H7 (cell line): ENCODE measurements at regions not wholly inside any gene's neighbourhood (a gene's known extent, or its start where the extent isn't known, plus 50 kb on each side); places are given as distances from the start of the nearest gene placed in this dataset.
"Not testable (repeated sequence)": the region's sequence is repeated elsewhere in the genome, so short reads cannot be mapped to it uniquely, and the experiment has no call there.

ENCODE experiments used
- DNase-seq: peaks from one replicate; pipeline ENCODE4 v3.0.0; 2012
- H3K27me3 ChIP-seq: 2 replicates; pipeline ENCODE4 v1.6.0; 2011; ENCODE audit warnings: mild to moderate bottlenecking, low read length; ENCODE audit not compliant: control insufficient read depth, insufficient read depth
- H3K36me3 ChIP-seq: replicated peaks from 2 replicates; pipeline ENCODE4 v1.5.1; 2011; ENCODE audit warnings: low read length; ENCODE audit not compliant: control insufficient read depth, insufficient read depth
- H3K4me3 ChIP-seq: 2 replicates; pipeline ENCODE4 v1.5.1; 2011; ENCODE audit warnings: low read depth, mild to moderate bottlenecking, control low read depth, low read length, moderate library complexity; ENCODE audit not compliant: insufficient read depth

- DNase-seq = no peak
- Histone ChIP-seq H3K4me3 (no peak overlapping the region), H3K27me3 (no peaks in the 10 kb centered on the region), H3K36me3 (no peaks in the 10 kb centered on the region)
These were observed 78.9 kb upstream of the SPIN4 start for GRCh38 chrX:63430026-63430425.

- Histone ChIP-seq H3K36me3 (no peaks in the 10 kb centered on the region), H3K4me3 (no peak overlapping the region), H3K27me3 (no peaks in the 10 kb centered on the region)
- no peak for DNase-seq
These were observed 77.2 kb upstream of the SPIN4 start for GRCh38 chrX:63428348-63428747.

- no peak for DNase-seq
- H3K27me3 ChIP-seq = no peaks in the 10 kb centered on the region
- H3K4me3 ChIP-seq = no peak overlapping the region
- H3K36me3 ChIP-seq = no peaks in the 10 kb centered on the region
These were observed 75.4 kb upstream of the SPIN4 start for GRCh38 chrX:63426519-63426918.

DNA sequence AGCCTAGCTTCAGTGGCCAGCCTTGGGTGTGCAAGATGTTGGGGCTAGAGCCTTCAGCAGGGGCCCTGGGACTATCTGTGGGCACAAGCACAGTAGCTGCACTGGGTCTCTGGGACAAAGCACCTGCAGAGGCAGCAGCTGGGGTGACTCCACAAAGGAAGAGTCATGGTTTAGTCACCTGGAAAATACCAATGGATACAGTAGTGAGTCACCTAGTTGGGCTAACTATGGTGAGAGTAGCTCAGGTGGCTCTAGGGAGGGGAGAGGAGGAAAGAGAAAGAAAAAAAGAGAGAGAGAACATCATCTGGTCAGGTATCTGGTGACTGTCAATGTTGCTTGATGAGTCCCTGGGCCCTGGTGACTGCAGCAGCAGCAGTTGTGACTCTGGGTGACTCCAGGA lies 72.9 kb upstream of the SPIN4 start:
- Histone ChIP-seq H3K36me3 (no peaks in the 10 kb centered on the region), H3K4me3 (no peak overlapping the region), H3K27me3 (no peaks in the 10 kb centered on the region)
- DNase-seq = no peak

DNA sequence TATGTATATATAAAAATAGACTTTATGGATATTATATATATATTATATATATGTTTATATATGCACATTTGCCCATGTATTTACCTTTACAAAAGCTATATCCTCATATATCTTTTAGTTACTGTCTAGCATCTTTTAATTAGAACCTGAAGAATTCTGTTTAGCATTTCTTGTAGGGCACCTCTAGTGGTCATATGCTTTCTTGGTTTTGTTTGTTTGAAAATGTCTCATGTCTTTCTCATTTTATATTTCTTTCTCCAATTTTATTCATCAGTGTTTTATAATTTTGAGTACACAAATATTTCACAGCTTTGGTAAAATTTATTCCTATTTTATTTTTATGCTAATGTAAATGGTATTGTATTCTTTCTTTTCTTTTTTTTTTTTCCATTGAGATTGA lies 70.3 kb upstream of the SPIN4 start:
- no peak for DNase-seq
- no peaks in the 10 kb centered on the region for H3K27me3 ChIP-seq
- H3K4me3 ChIP-seq = no peak overlapping the region
- no peaks in the 10 kb centered on the region for H3K36me3 ChIP-seq

DNA sequence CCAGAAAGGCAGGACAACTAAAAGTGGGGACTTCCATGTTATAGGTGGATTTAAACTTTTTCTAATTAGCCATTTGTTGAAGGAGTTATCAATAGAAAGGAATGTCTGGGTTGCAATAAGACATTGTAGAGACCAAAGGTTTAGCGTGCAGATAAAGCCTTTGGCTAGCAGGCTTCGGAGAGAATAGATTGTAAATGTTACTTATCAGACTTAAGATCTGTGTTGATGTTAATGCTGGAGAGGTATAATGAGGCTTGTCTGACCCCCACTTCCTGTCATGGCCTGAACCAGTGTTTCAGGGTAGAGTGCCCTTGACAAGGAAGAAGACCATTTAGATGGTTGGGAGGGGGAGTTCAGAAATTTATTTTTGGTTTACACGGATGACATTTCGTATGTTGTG lies 67.1 kb upstream of the SPIN4 start:
- no peak for DNase-seq
- Histone ChIP-seq H3K36me3 (no peaks in the 10 kb centered on the region), H3K4me3 (no peak overlapping the region), H3K27me3 (no peaks in the 10 kb centered on the region)

- Histone ChIP-seq H3K4me3 (no peak overlapping the region), H3K27me3 (no peaks in the 10 kb centered on the region), H3K36me3 (no peaks in the 10 kb centered on the region)
- DNase-seq = no peak
These were observed 66.5 kb upstream of the SPIN4 start for GRCh38 chrX:63417649-63418048.

DNA sequence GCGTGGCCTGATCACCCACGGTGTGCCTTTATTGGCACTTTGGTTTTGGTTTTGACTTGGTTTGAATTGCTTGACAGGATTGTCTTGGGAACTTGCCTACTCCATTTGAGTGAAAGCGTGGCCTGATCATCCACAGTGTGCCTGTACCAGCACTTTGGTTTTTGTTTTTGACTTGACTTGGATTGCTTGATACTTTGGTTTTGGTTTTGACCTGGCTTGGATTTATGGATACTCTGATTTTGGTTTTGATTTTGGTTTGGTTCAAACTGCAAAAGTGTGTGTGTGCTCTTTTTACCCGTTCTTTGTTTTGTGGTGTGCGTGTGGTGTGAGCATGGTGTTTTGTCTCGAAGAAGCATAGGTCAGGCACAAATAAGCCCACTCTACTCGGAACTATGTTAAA lies 58.8 kb upstream of the SPIN4 start:
- not testable (repeated sequence) for H3K27me3 ChIP-seq, H3K4me3 ChIP-seq, H3K36me3 ChIP-seq, DNase-seq

DNA sequence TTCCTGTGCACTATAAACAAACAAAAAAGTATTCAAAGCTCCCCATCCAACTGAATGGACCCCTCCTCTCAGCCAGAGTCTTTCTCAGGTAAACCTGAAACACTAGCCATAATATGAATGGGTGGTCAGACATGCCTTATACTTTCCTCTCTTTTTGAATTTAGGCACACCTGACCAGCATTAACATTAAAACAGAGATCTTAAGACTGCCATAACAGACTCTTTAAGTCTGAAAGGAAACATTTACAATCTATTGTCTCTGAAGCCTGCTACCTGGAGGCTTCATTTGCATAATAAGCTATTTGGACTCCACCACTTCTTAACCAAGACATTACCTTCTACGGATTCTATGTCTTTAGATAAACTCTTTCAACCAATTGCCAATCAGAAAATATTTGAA lies 56.9 kb upstream of the SPIN4 start:
- no peak overlapping the region for H3K4me3 ChIP-seq
- no peaks in the 10 kb centered on the region; the same call in 1 of the 2 replicates for H3K36me3 ChIP-seq

DNA sequence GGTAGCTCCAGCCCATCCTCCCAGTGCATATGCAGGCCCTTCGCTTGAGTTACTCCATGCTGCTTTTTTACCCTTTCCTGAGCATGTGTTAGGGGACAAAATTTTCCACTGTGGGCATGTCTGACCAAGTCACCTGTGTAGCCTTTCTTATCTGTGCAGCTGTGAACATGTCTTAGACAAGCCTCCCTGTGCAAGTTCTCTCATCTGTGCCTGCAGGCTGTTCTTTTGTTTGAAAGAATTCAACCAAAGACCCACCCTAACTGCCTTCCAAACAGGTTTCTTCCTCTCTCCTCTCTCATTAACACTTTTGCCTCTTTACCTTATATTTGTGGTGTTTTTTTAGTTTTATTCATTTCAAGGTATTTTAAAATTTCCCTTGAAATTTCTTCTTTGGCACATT lies 53.2 kb upstream of the SPIN4 start:
- Histone ChIP-seq H3K36me3 (no peaks in the 10 kb centered on the region; the same call in 1 of the 2 replicates), H3K4me3 (no peak overlapping the region), H3K27me3 (no peaks in the 10 kb centered on the region)
- DNase-seq = no peak

More for the DNA sequence above, 56.9 kb upstream of the SPIN4 start:
- DNase-seq = no peak
- no peaks in the 10 kb centered on the region for H3K27me3 ChIP-seq

DNA sequence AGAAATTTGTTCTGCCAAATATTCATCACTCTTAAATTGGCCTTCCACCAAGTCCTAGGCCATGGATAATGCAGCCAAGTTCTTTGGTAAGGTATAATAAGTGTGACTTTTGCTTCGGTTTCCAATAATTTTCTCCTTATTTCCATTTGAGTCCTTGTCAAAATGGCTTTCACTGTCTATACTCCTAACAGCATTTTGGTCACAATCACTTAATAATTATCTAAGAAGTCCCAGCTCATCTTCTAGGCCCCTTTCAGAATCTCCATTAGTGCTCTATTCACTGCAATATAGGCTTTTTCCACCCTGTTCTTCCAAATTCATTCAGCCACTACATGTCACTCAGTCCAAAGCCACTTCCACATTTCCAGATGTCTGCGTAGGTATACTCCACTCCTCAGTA lies 51.0 kb upstream of the SPIN4 start:
- DNase-seq = no peak
- Histone ChIP-seq H3K4me3 (no peak overlapping the region), H3K27me3 (no peaks in the 10 kb centered on the region), H3K36me3 (no peaks in the 10 kb centered on the region; the same call in 1 of the 2 replicates)
